ENCODE measurements at regions not wholly inside any gene's neighbourhood (a gene's known extent, or its start where the extent isn't known, plus 50 kb on each side); places are given as distances from the start of the nearest gene placed in this dataset.

GRCh38 chr5:67416133-67416937, 219.7 kb upstream of the CD180 start:
- Mint-ChIP-seq H3K4me3 (ENCODE audit: unreplicated experiment) (no peak overlapping the region), H3K4me1 (ENCODE audit: unreplicated experiment) (peaks cover 10% of the 10 kb centered on the region), H3K27ac (ENCODE audit: unreplicated experiment) (no peak overlapping the region), H3K27me3 (ENCODE audit: unreplicated experiment) (peaks cover 2% of the 10 kb centered on the region), H3K36me3 (ENCODE audit: unreplicated experiment) (no peaks in the 10 kb centered on the region), H3K9me3 (ENCODE audit: unreplicated experiment) (no peaks in the 10 kb centered on the region)
- no peak for DNase-seq (ENCODE audit: extremely low spot score, unreplicated experiment)
- TF ChIP-seq CTCF (IDR thresholded peaks at IDR 0.05), result no peak

GRCh38 chr5:67414712-67415111, 218.1 kb upstream of the CD180 start:
- Mint-ChIP-seq H3K27ac (ENCODE audit: unreplicated experiment) (no peak overlapping the region), H3K27me3 (ENCODE audit: unreplicated experiment) (peaks cover 2% of the 10 kb centered on the region)

GRCh38 chr5:67413721-67414120, 217.1 kb upstream of the CD180 start:
- DNase-seq (ENCODE audit: extremely low spot score, unreplicated experiment), result no peak
- H3K27ac Mint-ChIP-seq (ENCODE audit: unreplicated experiment), result no peak overlapping the region
- no peak for TF ChIP-seq CTCF (IDR thresholded peaks at IDR 0.05)
- H3K4me3 Mint-ChIP-seq (ENCODE audit: unreplicated experiment), result no peak overlapping the region
- no peaks in the 10 kb centered on the region for H3K36me3 Mint-ChIP-seq (ENCODE audit: unreplicated experiment)
- H3K4me1 Mint-ChIP-seq (ENCODE audit: unreplicated experiment), result peaks cover 10% of the 10 kb centered on the region
- H3K9me3 Mint-ChIP-seq (ENCODE audit: unreplicated experiment), result no peaks in the 10 kb centered on the region
- peaks cover 2% of the 10 kb centered on the region for H3K27me3 Mint-ChIP-seq (ENCODE audit: unreplicated experiment)

More at GRCh38 chr5:67414712-67415111, 218.1 kb upstream of the CD180 start:
- no peak for DNase-seq (ENCODE audit: extremely low spot score, unreplicated experiment)
- Mint-ChIP-seq H3K9me3 (ENCODE audit: unreplicated experiment) (no peaks in the 10 kb centered on the region), H3K4me3 (ENCODE audit: unreplicated experiment) (no peak overlapping the region), H3K36me3 (ENCODE audit: unreplicated experiment) (no peaks in the 10 kb centered on the region), H3K4me1 (ENCODE audit: unreplicated experiment) (peaks cover 10% of the 10 kb centered on the region)
- TF ChIP-seq CTCF (IDR thresholded peaks at IDR 0.05), result no peak

- Mint-ChIP-seq H3K9me3 (ENCODE audit: unreplicated experiment) (no peaks in the 10 kb centered on the region), H3K36me3 (ENCODE audit: unreplicated experiment) (no peaks in the 10 kb centered on the region), H3K27me3 (ENCODE audit: unreplicated experiment) (no peaks in the 10 kb centered on the region), H3K4me3 (ENCODE audit: unreplicated experiment) (no peak overlapping the region), H3K27ac (ENCODE audit: unreplicated experiment) (no peak overlapping the region), H3K4me1 (ENCODE audit: unreplicated experiment) (peaks cover 5% of the 10 kb centered on the region)
- no peak for DNase-seq (ENCODE audit: extremely low spot score, unreplicated experiment)
- TF ChIP-seq CTCF (IDR thresholded peaks at IDR 0.05), result no peak
These were observed 212.7 kb upstream of the CD180 start for GRCh38 chr5:67409126-67409777.

GRCh38 chr5:67407979-67408378, 211.4 kb upstream of the CD180 start:
- H3K27me3 Mint-ChIP-seq (ENCODE audit: unreplicated experiment), result no peaks in the 10 kb centered on the region
- H3K36me3 Mint-ChIP-seq (ENCODE audit: unreplicated experiment), result no peaks in the 10 kb centered on the region
- H3K4me1 Mint-ChIP-seq (ENCODE audit: unreplicated experiment), result peaks cover 5% of the 10 kb centered on the region
- H3K27ac Mint-ChIP-seq (ENCODE audit: unreplicated experiment), result no peak overlapping the region
- TF ChIP-seq CTCF (IDR thresholded peaks at IDR 0.05), result no peak
- no peaks in the 10 kb centered on the region for H3K9me3 Mint-ChIP-seq (ENCODE audit: unreplicated experiment)
- H3K4me3 Mint-ChIP-seq (ENCODE audit: unreplicated experiment), result no peak overlapping the region
- DNase-seq (ENCODE audit: extremely low spot score, unreplicated experiment), result no peak

All from osteocyte (in vitro differentiated cells).